ENCODE measurements at regions not wholly inside any gene's neighbourhood (a gene's known extent, or its start where the extent isn't known, plus 50 kb on each side); places are given as distances from the start of the nearest gene placed in this dataset.

DNA sequence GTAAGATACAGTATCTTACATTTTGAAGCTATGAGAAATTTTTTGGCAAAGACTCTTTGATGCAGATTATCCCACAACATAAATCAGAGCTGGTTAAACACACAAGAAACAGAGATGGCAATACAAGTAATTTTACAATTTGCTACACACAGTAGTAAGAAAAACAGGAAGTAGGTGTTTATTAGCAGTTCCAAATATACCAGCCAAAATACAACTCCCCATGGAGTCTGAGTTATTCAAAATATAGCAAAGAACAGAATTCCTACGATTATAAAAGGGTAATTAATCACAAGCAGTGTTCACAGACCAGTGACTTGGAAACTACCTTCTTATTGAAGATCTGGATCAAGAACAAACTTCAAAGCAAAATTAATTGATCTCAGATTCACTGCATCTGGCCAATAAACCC is 83.9 kb downstream of the BMP4 start:
- intact Hi-C loops (cut with micrococcal nuclease), result no loop called here
- Mint-ChIP-seq H3K9me3 (ENCODE audit: insufficient read depth) (peaks cover 7% of the 10 kb centered on the region), H3K27me3 (peaks cover 18% of the 10 kb centered on the region), H3K4me1 (no peaks in the 10 kb centered on the region), H3K27ac (no peak overlapping the region), H3K4me3 (no peak overlapping the region)
- H3K9me3 ChIP-seq (ENCODE audit: control extremely low read depth in 1 of 3, control insufficient read depth in 2 of 3, insufficient read depth in 1 of 3, low read length in 2 of 3), result no peaks in the 10 kb centered on the region
- H3K4me3 ChIP-seq (ENCODE audit: control extremely low read depth in 1 of 5, extremely low read depth in 1 of 5, insufficient read depth in 1 of 5, low read depth in 2 of 5, low read length in 4 of 5), result no peak overlapping the region
- WGBS (ENCODE audit: insufficient coverage), result 40% methylated on average over 1 of the region's 1 CpG
- TF ChIP-seq CTCF (IDR thresholded peaks at IDR 0.05) (no peak), EZH2 (IDR thresholded peaks at IDR 0.05; ENCODE audit: borderline replicate concordance, insufficient read depth, low read depth, low read length, poor library complexity, severe bottlenecking) (no peak)
- ChIA-PET POLR2A (no interaction called here), CTCF (no interaction called here)
- no peak overlapping the region for H3K4me2 ChIP-seq (replicated peaks; ENCODE audit: low read depth, low read length, poor library complexity, severe bottlenecking)
- H3K9ac ChIP-seq (ENCODE audit: low read length), result no peak overlapping the region
- H3K27me3 ChIP-seq (replicated peaks in 1 of 4; ENCODE audit: control extremely low read depth in 1 of 4, control insufficient read depth in 3 of 4, insufficient read depth in 4 of 4, low read length in 3 of 4), result no peaks in the 10 kb centered on the region
- no peak for DNase-seq
- no peaks in the 10 kb centered on the region for H4K20me1 ChIP-seq (ENCODE audit: control insufficient read depth, insufficient read depth, low read length, poor library complexity, severe bottlenecking)
- no peaks in the 10 kb centered on the region for H3K36me3 ChIP-seq (replicated peaks in 1 of 2; ENCODE audit: control extremely low read depth in 1 of 2, control insufficient read depth in 1 of 2, extremely low read depth in 1 of 2, insufficient read depth in 2 of 2, low read length in 1 of 2)
- no peak for ATAC-seq (ENCODE audit: low read depth)
- no peak overlapping the region for H3K27ac ChIP-seq (ENCODE audit: low read length in 2 of 2)
- H3K4me1 ChIP-seq (ENCODE audit: control insufficient read depth in 2 of 2, insufficient read depth in 2 of 2, low read length in 2 of 2), result no peaks in the 10 kb centered on the region
- H2AFZ ChIP-seq (ENCODE audit: insufficient read depth, low read depth, low read length, poor library complexity, severe bottlenecking), result no peak overlapping the region
- H3K79me2 ChIP-seq (ENCODE audit: control insufficient read depth, insufficient read depth, low read length), result no peaks in the 10 kb centered on the region

DNA sequence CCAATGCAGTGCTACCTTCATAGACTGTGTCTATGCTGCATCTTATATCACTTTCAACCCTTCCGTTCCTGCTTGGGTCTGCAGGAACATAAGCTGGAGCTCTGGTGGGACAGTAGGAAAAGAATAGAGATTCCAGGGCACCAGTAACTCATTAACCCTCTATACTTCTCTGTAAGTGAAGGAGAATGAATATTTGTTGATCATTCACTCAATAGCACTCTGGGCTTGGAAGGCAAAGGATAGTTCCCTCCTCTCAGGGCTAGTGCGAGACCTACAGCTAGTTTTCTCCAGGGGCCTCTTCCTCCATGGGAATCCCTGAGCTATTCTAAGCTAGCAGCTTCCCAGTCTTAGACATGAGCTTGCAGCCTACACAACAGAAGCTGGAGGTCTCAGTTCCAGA is 84.7 kb downstream of the BMP4 start:
- TF ChIP-seq EZH2 (IDR thresholded peaks at IDR 0.05; ENCODE audit: borderline replicate concordance, insufficient read depth, low read depth, low read length, poor library complexity, severe bottlenecking) (no peak), CTCF (IDR thresholded peaks at IDR 0.05) (no peak)
- no peaks in the 10 kb centered on the region for H3K4me1 Mint-ChIP-seq
- ChIA-PET CTCF (no interaction called here), POLR2A (no interaction called here)
- Histone ChIP-seq H4K20me1 (ENCODE audit: control insufficient read depth, insufficient read depth, low read length, poor library complexity, severe bottlenecking) (no peaks in the 10 kb centered on the region), H3K4me1 (ENCODE audit: control insufficient read depth in 2 of 2, insufficient read depth in 2 of 2, low read length in 2 of 2) (no peaks in the 10 kb centered on the region), H3K36me3 (replicated peaks in 1 of 2; ENCODE audit: control extremely low read depth in 1 of 2, control insufficient read depth in 1 of 2, extremely low read depth in 1 of 2, insufficient read depth in 2 of 2, low read length in 1 of 2) (no peaks in the 10 kb centered on the region), H3K4me2 (replicated peaks; ENCODE audit: low read depth, low read length, poor library complexity, severe bottlenecking) (no peak overlapping the region), H3K9ac (ENCODE audit: low read length) (no peak overlapping the region), H3K79me2 (ENCODE audit: control insufficient read depth, insufficient read depth, low read length) (no peaks in the 10 kb centered on the region), H3K27me3 (replicated peaks in 1 of 4; ENCODE audit: control extremely low read depth in 1 of 4, control insufficient read depth in 3 of 4, insufficient read depth in 4 of 4, low read length in 3 of 4) (no peaks in the 10 kb centered on the region), H3K9me3 (ENCODE audit: control extremely low read depth in 1 of 3, control insufficient read depth in 2 of 3, insufficient read depth in 1 of 3, low read length in 2 of 3) (no peaks in the 10 kb centered on the region), H2AFZ (ENCODE audit: insufficient read depth, low read depth, low read length, poor library complexity, severe bottlenecking) (no peak overlapping the region), H3K27ac (ENCODE audit: low read length in 2 of 2) (no peak overlapping the region), H3K4me3 (ENCODE audit: control extremely low read depth in 1 of 5, extremely low read depth in 1 of 5, insufficient read depth in 1 of 5, low read depth in 2 of 5, low read length in 4 of 5) (no peak overlapping the region)
- no peak for ATAC-seq (ENCODE audit: low read depth)
- peaks cover 7% of the 10 kb centered on the region for H3K9me3 Mint-ChIP-seq (ENCODE audit: insufficient read depth)
- H3K4me3 Mint-ChIP-seq, result no peak overlapping the region
- DNase-seq, result no peak
- H3K27ac Mint-ChIP-seq, result no peak overlapping the region
- intact Hi-C loops (cut with micrococcal nuclease), result no loop called here
- WGBS (ENCODE audit: insufficient coverage), result 67% methylated on average over 1 of the region's 2 CpGs
- peaks cover 17% of the 10 kb centered on the region for H3K27me3 Mint-ChIP-seq

Measured in B cell (primary cell).